ENCODE measurements at regions not wholly inside any gene's neighbourhood (a gene's known extent, or its start where the extent isn't known, plus 50 kb on each side); places are given as distances from the start of the nearest gene placed in this dataset.
A peak's percentile ranks its signal among the peaks of the same experiment; 100 is the strongest.
"Not testable (repeated sequence)": the region's sequence is repeated elsewhere in the genome, so short reads cannot be mapped to it uniquely, and the experiment has no call there.

GRCh38 chr17:34423978-34424813, 61.2 kb upstream of the CCL1 start:
- ATAC-seq (ENCODE audit: low read depth in 2 of 2) (no peak), DNase-seq (no peak)
- Mint-ChIP-seq H3K36me3 (no peaks in the 10 kb centered on the region), H3K4me1 (peaks cover 5 to 9% (median 8%) of the 10 kb centered on the region in 3 donors), H3K9me3 (no peaks in the 10 kb centered on the region), H3K27me3 (peaks cover 63 to 73% (median 68%) of the 10 kb centered on the region in 3 donors), H3K27ac (peak overlapping the region in 1 of 6 donors; percentile 60), H3K4me3 (peak overlapping the region in 1 of 8 donors; percentile 70)

GRCh38 chr17:34423315-34423714, 60.3 kb upstream of the CCL1 start:
- ATAC-seq (ENCODE audit: low read depth in 2 of 2); H3K4me3 Mint-ChIP-seq; H3K9me3 Mint-ChIP-seq; H3K27ac Mint-ChIP-seq; H3K36me3 Mint-ChIP-seq; H3K4me1 Mint-ChIP-seq; DNase-seq: not testable (repeated sequence)
- H3K27me3 Mint-ChIP-seq, result peaks cover 57 to 80% (median 59%) of the 10 kb centered on the region in 3 donors

DNA sequence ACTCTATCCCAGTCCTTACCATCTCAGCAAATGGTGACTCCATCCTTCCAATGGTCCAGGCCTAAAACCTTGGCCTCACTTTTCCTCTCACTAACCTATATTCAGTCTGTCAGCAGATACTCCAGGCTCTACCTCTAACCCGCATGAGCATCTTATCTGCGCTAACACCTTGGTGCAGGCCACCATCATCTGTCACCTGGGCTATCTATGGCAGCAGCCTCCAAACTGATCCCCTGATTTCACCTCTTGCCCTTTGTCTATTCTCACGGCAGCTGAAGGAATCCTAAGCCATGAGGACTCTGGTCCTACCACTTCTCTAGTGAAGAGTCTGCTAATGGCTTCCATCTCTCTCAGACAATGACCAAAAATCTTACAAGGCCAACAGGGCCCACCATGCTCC, 57.9 kb upstream of the CCL1 start:
- H3K9me3 Mint-ChIP-seq, result no peaks in the 10 kb centered on the region
- H3K27ac Mint-ChIP-seq, result no peak overlapping the region
- H3K27me3 Mint-ChIP-seq, result peaks cover 44 to 61% (median 44%) of the 10 kb centered on the region in 3 donors
- peak overlapping the region in 1 of 8 donors; percentile 2 for H3K4me3 Mint-ChIP-seq
- ATAC-seq (ENCODE audit: low read depth in 2 of 2), result no peak
- H3K36me3 Mint-ChIP-seq, result no peaks in the 10 kb centered on the region
- peaks cover 5 to 9% (median 8%) of the 10 kb centered on the region in 3 donors for H3K4me1 Mint-ChIP-seq
- DNase-seq, result no peak

DNA sequence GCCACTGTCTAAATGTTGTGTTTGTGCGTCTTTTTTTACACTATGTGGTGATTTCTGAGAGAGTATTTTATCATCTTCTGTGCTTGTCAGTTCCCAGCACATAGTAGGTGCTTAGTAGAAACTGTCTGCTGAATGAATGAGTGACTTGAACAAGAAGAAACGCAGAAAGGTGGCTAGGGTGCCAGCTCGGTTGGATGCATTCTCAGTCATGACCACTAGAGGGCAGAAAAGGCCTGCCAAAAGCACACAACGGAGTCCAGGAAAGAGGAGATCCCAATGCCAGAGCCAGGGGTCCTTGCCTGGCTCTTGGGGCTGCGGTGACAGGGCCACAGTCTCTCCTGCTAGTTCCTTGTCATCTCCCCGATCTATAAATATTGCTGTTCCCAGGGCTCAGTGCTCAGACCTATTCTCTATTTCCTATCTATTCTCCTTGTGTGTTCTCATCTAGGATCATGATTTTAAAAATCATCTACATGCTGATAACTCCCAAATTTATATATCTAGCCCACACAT, 57.3 kb upstream of the CCL1 start:
- H3K27me3 Mint-ChIP-seq, result peaks cover 38 to 56% (median 41%) of the 10 kb centered on the region in 3 donors
- no peak overlapping the region for H3K4me3 Mint-ChIP-seq
- ATAC-seq (ENCODE audit: low read depth in 2 of 2) (peak; percentile 18 to 46), DNase-seq (peak; percentile 48)
- no peaks in the 10 kb centered on the region for H3K9me3 Mint-ChIP-seq
- H3K27ac Mint-ChIP-seq, result no peak overlapping the region
- no peaks in the 10 kb centered on the region for H3K36me3 Mint-ChIP-seq
- peaks cover 5 to 9% (median 8%) of the 10 kb centered on the region in 3 donors for H3K4me1 Mint-ChIP-seq

- Mint-ChIP-seq H3K27ac (no peak overlapping the region), H3K36me3 (no peaks in the 10 kb centered on the region), H3K27me3 (peaks cover 38 to 45% (median 39%) of the 10 kb centered on the region in 3 donors), H3K9me3 (no peaks in the 10 kb centered on the region), H3K4me1 (no peaks in the 10 kb centered on the region), H3K4me3 (no peak overlapping the region)
- no peak for ATAC-seq (ENCODE audit: low read depth in 2 of 2)
- DNase-seq, result no peak
Measured at GRCh38 chr17:34416116-34416515, 53.1 kb upstream of the CCL1 start.

- Mint-ChIP-seq H3K4me1 (no peaks in the 10 kb centered on the region), H3K36me3 (no peaks in the 10 kb centered on the region), H3K9me3 (no peaks in the 10 kb centered on the region), H3K4me3 (no peak overlapping the region), H3K27me3 (peaks cover 36 to 45% (median 41%) of the 10 kb centered on the region in 3 donors), H3K27ac (no peak overlapping the region)
- no peak for ATAC-seq (ENCODE audit: low read depth in 2 of 2)
- DNase-seq, result no peak
Measured at GRCh38 chr17:34414339-34414738, 51.3 kb upstream of the CCL1 start.

- Mint-ChIP-seq H3K36me3 (no peaks in the 10 kb centered on the region), H3K4me1 (no peaks in the 10 kb centered on the region), H3K27ac (peak overlapping the region in 1 of 6 donors; percentile 77), H3K27me3 (peaks cover 38 to 53% (median 45%) of the 10 kb centered on the region in 3 donors), H3K4me3 (no peak overlapping the region), H3K9me3 (no peaks in the 10 kb centered on the region)
- DNase-seq, result no peak
- ATAC-seq (ENCODE audit: low read depth in 2 of 2), result no peak
Measured at GRCh38 chr17:34413443-34414119, 50.5 kb upstream of the CCL1 start.

DNA sequence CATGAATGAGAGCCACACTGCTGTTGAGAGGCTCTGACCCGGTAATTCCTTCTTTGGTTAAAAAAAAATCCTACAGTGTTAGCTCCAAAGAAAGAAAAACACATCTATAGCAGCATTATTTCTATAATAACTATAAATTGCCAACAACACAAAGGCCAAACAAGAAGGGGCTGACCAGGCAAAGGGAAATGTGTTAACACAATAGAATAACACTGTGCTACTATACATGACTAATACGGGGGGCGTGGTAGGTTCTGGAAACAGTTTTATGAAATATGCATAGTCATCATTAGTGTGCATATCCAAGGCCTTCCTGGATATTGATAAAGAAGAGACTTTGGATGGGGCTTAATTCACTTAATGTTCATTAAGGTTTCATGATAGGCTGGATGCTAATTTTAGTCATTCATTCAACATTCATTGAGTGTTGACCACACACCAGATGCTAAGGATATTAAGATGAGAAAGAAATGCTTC, 50.0 kb upstream of the CCL1 start:
- peaks cover 41 to 57% (median 50%) of the 10 kb centered on the region in 3 donors for H3K27me3 Mint-ChIP-seq
- DNase-seq, result no peak
- H3K9me3 Mint-ChIP-seq, result no peaks in the 10 kb centered on the region
- no peaks in the 10 kb centered on the region for H3K4me1 Mint-ChIP-seq
- no peak for ATAC-seq (ENCODE audit: low read depth in 2 of 2)
- H3K36me3 Mint-ChIP-seq, result no peaks in the 10 kb centered on the region
- H3K4me3 Mint-ChIP-seq, result no peak overlapping the region
- peak overlapping the region in 1 of 6 donors; percentile 77 for H3K27ac Mint-ChIP-seq
